ENCODE measurements at regions not wholly inside any gene's neighbourhood (a gene's known extent, or its start where the extent isn't known, plus 50 kb on each side); places are given as distances from the start of the nearest gene placed in this dataset.
"Not testable (repeated sequence)": the region's sequence is repeated elsewhere in the genome, so short reads cannot be mapped to it uniquely, and the experiment has no call there.

- no peak for DNase-seq (ENCODE audit: low read depth)
These were observed 180.2 kb upstream of the SOX6 start for GRCh38 chr11:16536513-16536912.

- DNase-seq (ENCODE audit: low read depth): no peak
These were observed 172.3 kb upstream of the SOX6 start for GRCh38 chr11:16528639-16529038.

GRCh38 chr11:16527525-16528246 lies 171.3 kb upstream of the SOX6 start:
- DNase-seq (ENCODE audit: low read depth): no peak

GRCh38 chr11:16526947-16527346 lies 170.6 kb upstream of the SOX6 start:
- no peak for DNase-seq (ENCODE audit: low read depth)

DNA sequence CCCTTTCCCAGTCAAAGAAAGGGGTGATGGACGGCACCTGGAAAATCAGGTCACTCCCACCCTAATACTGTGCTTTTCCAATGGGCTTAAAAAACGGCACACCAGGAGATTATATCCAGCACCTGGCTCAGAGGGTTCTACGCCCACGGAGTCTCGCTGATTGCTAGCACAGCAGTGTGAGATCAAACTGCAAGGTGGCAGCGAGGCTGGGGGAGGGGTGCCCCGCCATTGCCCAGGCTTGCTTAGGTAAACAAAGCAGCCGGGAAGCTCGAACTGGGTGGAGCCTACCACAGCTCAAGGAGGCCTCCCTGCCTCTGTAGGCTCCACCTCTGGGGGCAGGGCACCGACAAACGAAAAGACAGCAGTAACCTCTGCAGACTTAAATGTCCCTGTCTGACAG lies 164.4 kb upstream of the SOX6 start:
- DNase-seq (ENCODE audit: low read depth): not testable (repeated sequence)

DNA sequence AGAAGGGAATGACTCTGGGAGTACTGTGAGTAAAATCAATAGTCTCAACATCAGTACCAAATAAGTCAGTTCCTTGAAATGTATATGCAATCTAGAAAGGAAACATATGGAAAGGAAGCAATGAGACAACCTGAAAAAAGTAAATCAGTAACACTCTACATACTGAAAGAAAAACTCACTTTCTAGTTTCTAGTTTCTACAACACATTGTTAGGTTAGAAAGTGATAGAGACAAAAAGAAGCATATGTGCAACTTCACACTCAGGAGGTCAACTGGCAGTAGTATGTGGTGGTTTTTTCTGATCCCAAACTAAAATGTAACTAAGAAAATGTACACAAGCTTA lies 156.5 kb upstream of the SOX6 start:
- DNase-seq (ENCODE audit: low read depth): no peak

DNA sequence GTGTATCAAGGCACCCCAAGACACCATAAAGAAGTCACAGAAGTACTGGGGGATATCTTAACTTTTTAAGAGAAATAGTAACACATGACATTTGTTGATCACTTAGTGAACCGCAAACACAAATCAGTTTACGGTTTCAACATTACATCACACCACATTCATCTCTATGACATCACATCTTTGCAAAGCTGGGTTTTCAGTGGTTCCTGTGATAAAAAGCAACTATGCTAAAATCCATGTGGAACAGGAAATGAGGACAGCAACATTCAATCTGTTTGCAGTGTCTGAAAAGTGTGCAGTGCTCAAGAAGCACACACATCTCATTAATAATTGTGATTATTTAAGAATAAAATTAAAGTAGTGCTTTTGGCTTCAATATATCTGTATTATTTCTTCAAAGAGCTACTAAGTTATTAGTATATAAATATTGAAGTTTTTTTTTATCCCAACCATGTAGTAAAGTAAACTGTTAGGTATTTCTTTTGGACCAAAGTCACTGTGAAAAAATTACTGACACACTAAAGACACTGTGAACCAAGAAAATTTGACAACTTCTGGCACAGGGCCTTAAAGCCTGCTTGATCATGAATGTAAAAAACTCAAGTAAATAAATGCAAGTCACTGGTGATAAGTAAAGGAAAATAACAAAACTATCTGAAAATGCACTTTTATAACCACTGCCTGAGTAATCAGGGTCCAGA lies 156.0 kb upstream of the SOX6 start:
- no peak for DNase-seq (ENCODE audit: low read depth)

- no peak for DNase-seq (ENCODE audit: low read depth)
These were observed 155.1 kb upstream of the SOX6 start for GRCh38 chr11:16511116-16512114.

GRCh38 chr11:16505481-16505880 lies 149.1 kb upstream of the SOX6 start:
- no peak for DNase-seq (ENCODE audit: low read depth)

GRCh38 chr11:16503891-16504290 lies 147.5 kb upstream of the SOX6 start:
- DNase-seq (ENCODE audit: low read depth): not testable (repeated sequence)

DNA sequence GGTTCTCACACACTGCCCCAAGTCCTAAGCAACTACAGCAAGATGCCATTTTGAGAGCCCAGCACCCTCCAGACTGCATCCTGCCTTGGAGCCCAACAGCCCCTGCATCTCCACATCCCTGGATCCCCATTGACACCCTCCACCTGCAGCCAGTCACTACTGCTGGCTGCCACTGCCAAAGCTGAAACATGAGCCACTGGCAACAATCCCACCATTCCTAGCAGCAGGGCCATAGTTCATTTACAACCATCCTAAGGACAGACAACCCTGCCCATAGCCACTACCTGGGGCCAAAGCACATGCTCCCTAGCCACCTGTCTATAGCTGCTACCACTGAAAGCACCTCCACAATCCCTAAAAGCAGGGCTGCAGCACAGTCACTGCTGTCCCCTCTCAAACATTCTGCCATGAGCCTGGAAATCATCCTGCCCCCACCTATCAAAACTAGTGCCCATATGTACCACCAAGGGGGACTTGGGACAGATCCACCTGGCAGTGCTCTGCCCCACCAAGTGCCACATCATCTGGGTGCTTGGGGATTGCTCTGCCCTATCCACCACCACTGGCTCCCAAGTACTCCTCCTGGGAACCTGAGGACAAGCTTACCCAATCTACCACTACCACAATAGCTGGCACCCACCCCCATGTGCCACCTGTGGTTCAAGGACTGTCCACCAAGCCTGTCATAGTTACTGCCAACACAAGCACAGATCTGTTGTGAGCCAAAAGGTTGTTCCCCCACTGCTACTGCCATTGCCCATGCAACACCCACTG lies 138.8 kb upstream of the SOX6 start:
- DNase-seq (ENCODE audit: low read depth): no peak

DNA sequence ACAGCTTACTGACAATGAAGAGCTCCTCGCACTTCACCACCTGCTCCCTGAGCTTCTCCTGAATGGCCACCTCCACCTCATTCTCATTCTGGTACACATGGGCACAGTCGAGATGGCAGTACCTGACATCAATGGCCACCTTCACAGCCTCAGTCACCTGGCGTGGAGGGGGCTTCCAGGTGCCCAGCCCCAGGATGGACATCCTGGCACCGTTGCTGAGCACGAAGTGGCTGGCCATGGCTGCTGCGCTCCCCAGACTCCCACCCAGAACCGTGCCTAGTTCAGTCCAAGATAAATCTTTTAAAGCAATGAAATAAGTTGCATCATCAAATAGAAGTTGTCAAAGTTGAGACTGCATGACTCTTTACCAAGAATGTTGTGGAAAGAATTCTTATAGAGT lies 128.1 kb upstream of the SOX6 start:
- no peak for DNase-seq (ENCODE audit: low read depth)

DNA sequence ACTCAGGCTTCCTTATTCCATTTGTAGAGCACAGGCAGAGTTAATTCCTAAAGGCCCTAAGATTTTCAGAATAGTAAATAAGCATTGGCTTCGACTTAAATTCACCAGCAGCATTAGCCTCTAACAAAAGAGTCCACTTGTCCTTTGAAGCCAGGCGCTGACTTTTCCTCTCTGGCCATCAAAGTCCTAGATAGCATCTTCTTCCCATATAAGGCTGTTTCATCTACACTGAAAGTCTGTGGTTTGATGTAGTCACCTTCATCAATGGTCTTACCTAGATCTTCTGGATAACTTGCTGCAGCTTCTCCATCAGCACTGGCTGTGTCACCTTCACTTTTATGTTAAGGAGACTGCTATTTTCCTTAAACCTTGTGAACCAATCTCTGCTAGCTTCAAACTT lies 118.3 kb upstream of the SOX6 start:
- DNase-seq (ENCODE audit: low read depth): no peak

DNA sequence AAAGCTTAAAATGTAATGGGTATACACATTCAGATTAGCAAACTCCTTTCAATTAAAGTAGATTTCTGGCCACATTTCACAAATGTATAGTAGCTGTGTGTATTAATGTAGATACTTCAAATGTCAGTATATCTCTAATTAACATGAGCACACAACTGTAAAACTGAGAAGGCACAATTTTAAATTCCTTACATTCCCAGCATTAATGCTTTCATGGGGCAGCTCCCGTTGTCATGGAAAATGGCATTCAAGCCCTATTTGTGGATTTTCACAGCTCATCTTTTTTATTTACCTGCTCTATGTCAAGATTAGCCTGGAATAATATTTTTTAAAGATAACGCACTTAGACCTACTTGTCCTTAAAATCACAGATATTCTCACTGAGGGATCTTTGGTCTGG lies 113.6 kb upstream of the SOX6 start:
- no peak for DNase-seq (ENCODE audit: low read depth)

DNA sequence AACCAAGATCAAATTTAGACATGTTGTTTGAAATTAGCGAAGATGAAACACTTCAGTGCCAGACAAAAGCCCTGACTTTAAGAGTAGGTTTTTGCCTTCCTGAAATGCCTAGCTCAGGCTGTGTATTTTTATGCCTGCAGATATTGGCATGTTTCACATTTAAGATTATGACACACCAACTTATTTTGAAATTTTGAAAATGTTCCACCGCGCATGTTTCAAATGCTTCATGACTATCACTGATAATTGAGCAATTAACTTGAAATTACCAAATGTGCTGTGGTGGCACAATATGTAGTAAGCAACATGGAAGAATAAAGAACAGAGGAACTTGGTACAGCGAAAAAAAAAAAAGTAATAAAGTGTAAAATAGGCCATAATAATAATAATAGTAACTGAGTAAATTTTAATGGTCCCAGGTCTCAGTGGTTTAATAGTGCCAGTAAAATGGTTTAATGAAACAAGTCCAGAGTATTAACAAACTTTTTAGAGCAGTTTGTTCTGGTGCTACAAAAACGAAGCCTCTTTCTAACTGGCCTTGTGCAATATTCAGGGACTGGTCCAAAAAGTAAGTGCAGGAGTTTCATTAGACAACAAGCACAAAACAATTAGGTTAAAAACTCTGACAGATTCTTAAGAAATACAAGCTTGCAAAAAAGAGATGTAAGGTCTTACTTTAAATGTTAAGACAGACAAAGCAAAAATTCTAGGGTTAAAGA lies 112.5 kb upstream of the SOX6 start:
- DNase-seq (ENCODE audit: low read depth): no peak

GRCh38 chr11:16460508-16460907 lies 104.2 kb upstream of the SOX6 start:
- DNase-seq (ENCODE audit: low read depth): no peak

DNA sequence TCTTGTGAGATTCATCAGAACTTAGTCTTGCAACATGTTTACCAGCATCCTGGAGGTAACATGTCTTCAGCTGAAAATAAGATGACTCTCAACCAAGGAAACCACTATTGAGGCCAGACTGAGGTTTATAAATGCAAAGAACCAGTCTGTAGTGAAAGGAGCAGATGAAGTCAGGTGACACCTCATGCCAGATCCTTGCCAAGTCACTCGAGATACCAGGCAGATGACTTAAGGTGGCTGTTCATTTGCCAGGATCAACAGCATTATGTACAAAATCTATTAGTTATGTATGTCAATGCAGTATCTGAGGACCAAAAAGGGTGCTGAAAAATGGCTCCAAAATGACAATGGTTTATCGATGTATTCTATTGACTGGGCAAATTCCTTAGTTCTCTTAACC lies 100.0 kb upstream of the SOX6 start:
- DNase-seq (ENCODE audit: low read depth): no peak

GRCh38 chr11:16454289-16454863 lies 98.0 kb upstream of the SOX6 start:
- DNase-seq (ENCODE audit: low read depth): no peak

GRCh38 chr11:16448123-16448717 lies 91.9 kb upstream of the SOX6 start:
- DNase-seq (ENCODE audit: low read depth): no peak

- DNase-seq (ENCODE audit: low read depth): no peak
These were observed 85.1 kb upstream of the SOX6 start for GRCh38 chr11:16441461-16441860.

- no peak for DNase-seq (ENCODE audit: low read depth)
These were observed 83.8 kb upstream of the SOX6 start for GRCh38 chr11:16440136-16440535.

Measured in activated T-cell treated with anti-CD3 and anti-CD28 coated beads for 48 hours (primary cell).